CD4-positive, alpha-beta T cell treated with Interleukin-4 for 4 hours (primary cell): ENCODE measurements at regions not wholly inside any gene's neighbourhood (a gene's known extent, or its start where the extent isn't known, plus 50 kb on each side); places are given as distances from the start of the nearest gene placed in this dataset.
"Not testable (repeated sequence)": the region's sequence is repeated elsewhere in the genome, so short reads cannot be mapped to it uniquely, and the experiment has no call there.

ENCODE experiments used
- DNase-seq: peaks from one replicate; pipeline ENCODE4 v3.0.0-alpha.2; 2020

DNA sequence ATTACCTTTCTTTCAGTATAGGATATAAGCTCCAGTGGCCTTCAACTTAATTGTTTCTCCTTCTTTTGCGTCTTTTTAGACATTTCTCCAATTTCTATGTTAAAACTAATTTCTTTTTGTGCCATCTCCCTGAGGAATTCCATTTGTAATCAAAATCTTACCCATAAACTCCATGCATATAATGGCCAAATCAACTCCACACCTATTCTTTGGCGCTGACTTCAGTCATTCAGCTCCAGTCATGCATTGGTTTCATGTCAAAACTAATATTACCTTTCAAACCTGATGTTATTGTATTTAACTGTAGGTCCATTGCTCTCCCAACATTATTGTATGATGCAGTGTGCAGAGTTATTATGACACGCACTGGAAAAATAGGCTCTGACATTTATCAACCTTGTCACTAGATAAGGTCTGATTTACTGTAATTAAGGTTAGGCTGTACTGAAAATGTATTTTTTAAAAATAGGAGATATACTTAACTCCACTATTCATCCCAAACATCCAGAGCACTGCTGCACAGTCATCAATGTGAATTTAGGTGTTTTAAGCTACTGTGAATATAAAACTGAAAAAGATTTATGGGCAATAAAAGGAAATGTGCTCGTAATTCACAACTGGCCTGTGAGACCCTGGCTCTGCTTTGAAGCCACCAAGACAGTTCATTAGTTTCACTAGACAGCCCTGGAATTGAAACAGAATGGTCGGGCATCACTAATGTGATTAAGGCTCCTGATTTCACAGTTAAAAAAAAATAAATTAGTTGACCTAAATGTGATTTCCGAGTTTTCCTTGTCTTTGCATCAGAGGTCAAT is 180.6 kb upstream of the GRIA4 start:
- DNase-seq = no peak

DNA sequence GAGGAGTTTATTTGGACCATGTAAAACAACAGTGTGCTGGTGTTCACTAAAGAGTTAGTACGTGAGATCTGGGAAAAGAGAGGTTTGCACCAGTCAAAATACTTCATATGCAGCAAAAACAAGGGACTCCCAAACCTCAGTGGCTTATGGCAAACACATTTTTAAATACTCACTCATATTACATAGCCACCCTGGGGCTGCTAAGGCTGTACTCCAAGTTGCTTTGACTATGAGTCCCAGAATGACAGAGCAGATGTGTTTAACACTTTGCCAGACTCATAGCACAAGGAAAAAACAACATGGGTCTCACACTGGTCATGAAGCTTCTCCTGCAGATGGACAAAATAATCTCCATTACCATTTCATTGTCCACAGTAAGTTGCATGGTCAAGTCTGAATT is 202.8 kb upstream of the GRIA4 start:
- no peak for DNase-seq

DNA sequence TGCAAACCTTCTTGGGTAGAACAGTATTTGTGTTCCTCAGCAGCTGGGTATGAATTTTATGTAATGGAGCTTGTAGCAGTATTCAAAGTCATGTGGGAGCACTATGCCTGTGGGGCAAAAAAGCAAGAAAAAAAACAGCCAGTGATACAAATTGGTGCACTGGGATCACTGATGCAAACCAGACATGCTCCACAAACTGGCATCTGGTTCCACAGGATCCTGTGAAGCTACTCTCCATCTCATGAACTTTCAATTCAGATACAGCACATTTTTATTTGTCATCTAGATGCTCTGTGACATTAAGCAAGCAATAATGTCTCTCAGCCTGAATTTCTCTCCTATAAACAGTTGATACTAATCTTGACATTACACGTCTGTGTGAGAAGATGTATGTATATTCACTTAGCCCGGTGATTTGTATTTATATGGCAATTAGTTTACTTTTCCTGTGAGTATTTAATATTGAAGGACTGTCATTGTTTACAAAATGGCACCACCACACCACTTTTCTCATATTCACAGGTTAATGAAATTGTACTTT is 208.5 kb upstream of the GRIA4 start:
- DNase-seq = no peak

DNA sequence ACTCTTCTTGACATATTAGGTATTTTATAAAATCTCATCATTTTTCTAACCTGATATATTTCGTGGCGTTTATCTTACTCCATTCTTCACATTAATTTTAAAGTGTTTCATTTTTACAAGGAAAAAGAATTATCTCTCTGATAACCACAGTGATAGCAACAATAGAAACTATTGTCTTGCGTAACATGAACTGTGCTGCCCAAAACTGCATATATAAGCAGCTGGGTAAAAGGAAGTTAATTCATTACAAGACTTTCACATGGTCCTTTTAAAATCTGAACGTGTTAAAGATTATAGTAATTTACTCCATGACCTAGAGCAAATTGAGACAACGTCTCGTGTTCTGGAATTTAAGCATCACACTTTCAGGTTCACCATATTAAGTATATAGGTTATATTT is 210.4 kb upstream of the GRIA4 start:
- DNase-seq = no peak

DNA sequence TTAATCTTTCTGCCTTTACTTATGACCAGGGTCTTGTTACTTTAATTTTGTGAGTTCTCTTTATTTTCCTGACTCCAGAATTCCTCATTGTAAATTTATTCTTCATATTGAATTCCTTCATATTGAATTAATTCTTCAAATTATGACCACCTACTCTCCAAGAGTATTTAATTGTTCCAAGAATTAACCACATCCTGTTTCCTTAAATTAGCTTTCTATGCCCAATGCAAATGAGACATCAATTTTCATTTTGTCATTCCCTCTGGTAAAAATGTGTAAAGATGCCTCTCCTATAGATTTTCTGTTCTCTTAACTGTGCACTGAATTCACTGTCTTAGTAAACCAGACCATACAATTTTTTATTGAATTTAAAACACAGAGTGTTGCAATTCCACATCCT is 211.2 kb upstream of the GRIA4 start:
- DNase-seq = no peak

DNA sequence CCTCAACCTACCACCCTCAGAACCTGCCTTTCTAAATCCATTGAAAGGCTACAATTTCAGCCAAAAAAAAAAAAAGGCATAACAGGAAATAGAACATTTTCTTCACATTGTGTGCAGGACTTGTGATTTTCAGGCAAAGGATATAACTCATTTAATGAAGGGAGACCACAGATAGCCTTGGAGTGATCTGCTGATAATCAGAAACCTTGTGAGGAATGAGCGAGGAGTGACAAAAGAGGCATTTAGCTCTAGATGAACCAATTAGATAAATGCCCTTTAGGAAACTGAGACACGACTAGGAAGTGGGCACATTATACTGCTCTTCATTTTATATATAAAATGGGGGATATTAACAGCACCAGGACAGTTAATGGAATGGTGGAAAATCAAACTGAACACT is 216.5 kb upstream of the GRIA4 start:
- DNase-seq = no peak

DNA sequence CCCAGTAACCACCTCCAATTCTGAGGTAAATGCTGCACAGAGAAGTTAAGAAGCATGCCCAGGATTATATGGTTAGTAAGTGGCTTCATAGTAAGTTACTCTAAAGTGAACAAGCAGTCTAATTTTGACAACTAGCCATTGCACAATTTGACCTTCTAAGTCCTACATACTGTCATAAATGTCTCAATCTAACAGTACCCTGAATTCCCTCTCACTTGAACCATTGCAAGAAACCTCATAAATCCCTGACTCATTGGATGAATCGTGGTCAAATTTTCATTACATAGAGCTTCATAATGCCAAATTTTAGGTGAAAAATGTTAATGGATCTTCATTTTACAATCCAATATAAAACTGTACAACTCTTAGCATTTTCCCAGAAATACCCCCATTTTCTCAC is 217.3 kb upstream of the GRIA4 start:
- no peak for DNase-seq

DNA sequence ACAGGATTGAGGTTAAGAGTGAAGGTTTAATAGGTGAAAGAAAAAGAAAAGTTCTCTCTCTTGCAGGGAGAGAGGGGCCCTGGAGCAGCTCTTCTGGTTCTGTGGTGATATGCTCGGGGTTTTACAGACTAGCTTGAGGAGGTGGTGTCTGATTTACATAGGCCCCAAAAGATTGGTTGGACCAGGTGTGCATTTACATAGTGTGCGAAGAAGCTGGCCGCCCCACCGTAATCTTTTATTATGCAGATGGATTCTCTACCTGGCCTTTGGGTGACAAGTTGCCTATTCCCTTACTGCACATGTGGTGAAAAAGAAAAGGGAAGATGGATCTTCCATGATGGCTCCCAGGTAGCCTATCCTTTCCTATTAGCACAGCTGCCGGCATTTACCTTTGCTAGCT is 219.9 kb upstream of the GRIA4 start:
- no peak for DNase-seq

DNA sequence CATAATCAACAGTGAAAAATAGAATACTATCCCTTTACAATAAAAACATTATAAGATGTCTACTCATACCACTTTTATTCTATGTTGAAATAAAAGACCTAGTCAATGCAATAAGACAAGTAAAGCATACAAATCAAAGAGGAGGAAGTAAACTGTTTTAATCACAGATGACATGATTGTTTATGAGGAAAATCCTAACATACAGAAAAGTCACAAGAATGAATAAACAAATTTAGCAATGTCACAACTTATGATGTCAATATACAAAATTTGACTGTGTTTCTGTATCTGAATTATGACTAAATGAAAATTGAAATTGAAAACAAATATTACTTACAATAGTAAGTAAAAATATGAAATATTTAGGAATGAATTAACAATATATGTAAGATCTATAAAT is 221.9 kb upstream of the GRIA4 start:
- no peak for DNase-seq

DNA sequence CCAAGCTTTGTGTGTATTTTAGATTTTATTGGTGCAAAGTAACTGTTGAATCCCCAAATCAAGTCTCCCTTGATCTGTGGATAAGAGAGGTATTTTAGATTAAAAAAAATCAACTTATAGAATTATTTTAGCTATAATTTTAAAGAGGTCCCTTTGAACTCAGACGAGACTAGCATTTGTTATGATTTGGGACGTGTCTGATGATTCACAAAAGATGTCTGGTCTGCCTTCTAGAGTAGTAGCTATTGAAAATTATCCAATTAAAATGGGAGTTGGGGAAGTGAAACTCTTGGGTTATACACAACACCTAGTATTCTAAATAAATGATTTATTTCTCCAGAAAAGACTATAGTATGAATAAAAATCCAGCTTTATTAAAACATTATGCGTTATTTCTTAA is 227.9 kb upstream of the GRIA4 start:
- no peak for DNase-seq

DNA sequence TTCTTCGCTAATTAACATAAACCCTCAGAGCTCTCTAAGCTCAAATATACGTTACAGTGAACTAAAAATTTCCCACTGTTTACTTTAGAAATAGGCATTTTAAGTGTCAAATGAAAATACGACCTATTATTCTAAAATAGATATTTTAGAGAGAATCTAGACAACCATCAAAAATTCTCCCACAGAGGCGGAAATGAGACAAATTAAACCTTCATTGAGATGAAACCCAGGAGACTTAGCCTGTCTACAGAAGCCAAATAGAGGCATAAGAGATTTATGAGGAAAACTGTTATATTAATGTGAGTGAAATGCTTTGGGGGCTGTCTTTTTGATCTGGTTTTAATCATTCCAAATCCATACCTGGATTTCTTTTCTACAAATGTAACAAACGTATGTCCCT is 232.0 kb upstream of the GRIA4 start:
- DNase-seq = no peak

DNA sequence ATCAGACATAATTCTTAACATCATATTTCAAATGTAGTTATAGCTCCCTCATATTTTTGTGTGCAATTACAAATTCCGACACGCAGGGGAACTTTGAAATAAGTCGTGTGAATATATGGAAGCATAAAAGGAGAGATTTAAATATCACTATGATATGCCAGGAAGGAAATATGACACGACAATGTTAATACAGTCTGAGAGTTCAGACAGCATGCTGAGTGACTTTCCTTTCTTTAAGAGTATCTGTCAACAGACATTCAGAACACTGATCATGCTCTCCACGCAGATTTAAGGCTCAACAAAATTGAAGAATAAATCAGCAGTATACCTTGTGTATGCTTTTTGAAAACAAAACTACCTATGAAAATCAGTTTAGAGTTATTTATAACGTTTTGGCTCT is 232.6 kb upstream of the CARD18 start:
- no peak for DNase-seq

DNA sequence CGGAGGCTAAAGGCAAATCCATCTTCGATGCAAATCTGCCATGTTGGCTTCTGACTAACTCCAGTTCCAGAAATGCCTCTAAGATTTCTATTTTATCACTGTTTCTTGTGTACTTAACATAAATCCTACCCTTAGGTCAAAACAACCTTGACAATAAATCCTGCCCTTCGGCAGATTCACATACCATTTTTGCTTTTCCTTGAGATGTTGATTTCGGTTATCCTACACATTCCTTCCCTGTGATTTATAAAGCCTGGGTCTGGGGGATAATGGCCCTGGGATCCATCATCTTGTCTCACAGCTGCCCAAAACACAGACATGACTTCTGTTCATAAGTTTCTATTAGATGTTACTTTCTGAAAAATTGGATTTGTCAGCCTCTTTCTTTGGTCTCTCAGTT is 231.7 kb upstream of the CARD18 start:
- DNase-seq = no peak

DNA sequence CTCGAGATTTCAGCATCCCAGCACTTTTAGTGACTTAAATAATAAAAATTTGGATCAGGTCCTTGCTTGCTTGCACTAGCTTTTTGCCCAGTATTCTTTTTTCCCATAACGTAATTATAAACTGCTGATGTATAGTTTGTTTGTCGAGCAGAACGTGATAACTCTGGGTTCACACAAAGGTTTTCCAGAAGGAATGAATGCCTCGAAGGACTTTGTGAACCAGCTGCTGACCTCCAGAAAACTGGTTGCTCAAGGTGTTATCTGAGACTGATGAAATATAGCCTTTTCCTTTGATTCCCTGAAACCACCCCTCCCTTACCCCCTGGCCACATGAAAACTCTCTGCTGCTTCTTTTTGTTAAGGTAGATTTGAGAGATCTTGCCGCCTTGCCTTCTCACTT is 229.1 kb upstream of the CARD18 start:
- DNase-seq = no peak

DNA sequence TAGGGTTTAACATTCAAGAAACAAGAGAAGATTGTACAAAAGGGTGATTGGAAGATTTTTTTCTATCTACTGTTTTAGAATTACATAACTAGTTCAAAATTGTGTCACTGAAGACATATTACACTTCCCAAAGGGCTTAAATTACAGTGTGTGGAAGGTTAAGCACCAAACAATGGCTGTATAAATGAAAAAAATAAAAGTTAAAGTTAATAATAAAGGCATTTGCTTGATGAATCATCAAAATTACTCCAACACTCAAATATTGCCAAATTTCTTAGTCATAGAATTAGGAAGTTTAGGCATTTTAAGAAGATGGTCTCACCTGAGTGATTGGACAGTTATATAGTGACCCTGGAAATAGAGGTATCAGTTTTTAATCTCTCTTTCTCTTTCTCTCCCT is 227.6 kb upstream of the CARD18 start:
- no peak for DNase-seq

DNA sequence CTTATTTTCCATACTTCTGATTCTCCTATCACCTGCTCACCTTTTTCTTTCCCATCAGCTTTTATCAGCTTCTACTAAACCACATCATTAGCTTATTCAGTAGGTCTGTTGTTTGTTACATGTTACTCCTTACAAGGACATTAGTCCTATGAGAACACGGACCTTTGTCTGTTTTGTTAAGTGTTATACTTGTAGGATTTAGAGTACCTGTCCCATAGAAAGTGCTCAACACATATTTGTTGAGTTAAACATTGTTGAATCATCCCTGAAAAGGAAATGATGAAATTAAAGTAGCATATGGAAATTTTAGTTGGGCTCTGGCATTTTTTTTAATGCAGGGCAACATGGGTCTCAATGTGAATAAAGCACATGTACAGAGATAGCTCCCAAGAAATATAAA is 222.1 kb upstream of the CARD18 start:
- no peak for DNase-seq

DNA sequence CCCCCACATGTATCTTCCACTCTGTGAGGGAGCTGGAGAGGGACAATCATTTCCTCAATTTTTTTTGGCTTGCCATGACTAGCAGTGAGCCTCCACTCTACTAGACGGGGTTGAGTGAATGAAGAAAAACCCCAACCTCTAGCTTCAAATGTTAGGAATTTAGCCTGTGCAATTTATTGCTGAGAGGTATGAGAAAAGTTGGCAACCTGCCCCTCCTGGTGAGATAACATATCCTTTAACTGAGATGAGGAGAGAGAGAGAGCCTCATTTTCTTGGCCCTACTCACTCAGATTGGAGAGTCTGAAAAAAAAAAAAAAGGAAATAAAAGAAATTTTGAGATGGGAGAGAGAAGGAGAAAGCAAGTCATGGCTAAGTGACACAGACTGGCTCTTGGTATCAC is 218.2 kb upstream of the CARD18 start:
- no peak for DNase-seq

DNA sequence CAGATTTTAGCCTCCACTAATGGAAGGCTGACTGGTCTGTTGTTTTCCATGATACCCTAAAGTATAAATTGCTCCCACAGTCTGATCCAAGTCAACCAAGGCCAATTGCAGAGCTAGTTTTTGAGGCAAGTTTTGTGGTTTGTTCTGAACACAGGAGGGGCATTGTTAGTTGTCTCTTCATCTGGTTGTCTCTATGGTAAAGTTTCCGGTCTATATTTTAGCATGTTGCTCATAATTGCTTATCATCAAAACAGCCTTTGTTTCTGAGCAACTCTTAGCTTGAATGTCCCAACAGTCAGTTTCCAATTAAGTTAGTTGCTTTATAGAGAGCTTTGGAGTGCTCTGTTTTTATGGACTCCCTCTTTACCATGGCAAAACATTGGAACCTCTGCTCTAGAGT is 217.6 kb upstream of the CARD18 start:
- no peak for DNase-seq

DNA sequence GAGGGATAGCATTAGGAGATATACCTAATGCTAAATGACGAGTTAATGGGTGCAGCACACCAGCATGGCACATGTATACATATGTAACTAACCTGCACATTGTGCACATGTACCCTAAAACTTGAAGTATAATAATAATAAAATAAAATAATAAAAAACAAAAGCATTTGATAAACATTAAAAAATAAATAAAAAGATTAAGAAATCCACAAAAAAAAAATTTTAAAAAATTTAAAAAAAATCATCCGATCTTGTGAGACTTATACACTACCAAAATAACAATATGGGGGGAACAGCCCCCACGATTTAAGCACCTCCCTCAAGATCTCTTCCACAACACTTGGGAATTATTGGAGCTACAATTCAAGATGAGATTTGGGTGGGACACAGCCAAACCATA is 210.3 kb upstream of the CARD18 start:
- DNase-seq = not testable (repeated sequence)

DNA sequence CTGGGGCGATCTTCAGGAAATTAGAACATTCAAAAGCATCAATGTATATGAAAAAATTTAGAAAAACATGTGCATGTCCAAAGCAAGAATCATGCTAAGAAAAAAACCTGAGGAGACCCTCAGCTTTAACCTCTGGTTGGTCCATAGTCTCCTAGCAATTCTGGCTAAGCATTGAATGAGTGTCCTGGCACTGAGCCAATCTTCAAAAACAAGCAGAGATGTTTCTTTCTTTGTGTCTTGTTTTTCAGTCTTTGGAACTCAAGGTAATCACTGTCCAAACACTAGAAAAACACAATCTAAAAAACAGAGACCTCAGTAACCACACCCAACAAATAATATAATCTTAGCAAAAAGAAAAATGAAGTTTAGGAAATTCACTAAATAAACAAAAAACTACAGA is 205.4 kb upstream of the CARD18 start:
- DNase-seq = no peak

DNA sequence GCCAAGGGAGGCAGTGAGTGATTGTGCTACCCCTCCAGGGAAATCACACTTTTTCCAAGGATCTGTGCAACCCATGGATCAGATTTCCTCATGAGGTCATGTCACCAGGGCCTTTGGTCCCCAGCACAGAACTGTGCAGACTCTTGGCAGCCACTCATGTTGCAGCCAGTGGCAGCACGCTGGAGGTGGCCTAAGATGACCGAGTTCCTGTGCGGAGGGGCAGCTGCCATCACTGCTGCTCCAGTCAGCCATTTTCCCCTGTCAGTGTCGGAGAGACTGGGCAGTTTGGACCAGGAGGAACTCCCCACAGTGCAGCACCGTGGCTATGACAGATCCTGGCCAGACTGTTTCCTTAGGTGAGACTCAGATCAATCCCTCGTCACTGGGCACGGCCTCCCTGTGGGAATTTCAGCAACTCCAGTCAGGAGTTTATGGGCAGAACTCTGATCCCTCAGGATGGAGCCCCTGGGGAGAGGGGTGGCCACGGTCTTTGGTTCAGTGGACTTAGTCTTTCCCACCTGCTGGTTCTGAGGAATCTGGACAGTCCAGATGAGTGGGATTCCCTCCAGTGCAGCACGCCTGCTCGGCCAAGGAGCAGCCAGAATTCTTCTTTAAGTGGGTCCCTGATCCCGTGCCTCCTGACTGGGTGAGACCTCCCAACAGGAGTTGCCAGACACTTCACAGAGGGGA is 194.6 kb upstream of the CARD18 start:
- DNase-seq = no peak

DNA sequence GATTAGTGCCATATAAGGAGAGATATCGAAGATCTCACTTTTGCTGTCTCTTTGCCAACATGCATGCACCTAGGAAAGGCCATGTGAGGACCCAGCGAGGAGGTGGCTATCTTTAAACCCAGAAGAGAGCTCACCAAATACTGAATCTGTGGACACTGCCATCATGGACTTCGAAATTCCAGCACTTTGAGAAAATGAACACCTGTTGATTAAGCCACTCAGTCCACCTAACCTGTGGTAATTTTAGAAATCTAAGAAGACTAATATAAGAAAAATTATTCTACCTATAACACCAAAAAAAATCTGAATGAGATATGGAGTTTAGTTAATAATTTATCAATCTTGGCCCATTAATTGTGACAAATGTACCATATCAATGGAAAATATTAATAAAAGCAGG is 193.6 kb upstream of the CARD18 start:
- no peak for DNase-seq

DNA sequence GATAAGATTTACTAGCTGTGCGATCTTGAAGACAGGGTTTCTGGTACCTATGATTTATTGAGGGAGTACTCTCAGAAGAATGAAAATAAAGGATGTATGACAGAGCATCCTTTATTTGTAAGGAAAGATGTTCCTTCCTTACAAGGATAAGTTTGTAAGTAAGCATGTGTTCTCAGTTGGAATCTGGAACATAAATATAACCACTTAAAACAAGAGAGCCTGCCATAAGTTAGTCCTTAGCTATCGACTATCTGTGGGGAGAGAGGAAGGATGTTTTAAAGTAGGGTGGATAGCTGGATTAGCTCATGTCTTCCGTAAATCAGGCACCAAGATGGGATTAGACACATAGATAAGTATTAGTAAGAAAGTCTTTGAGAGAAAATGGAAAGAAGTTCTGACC is 192.6 kb upstream of the CARD18 start:
- DNase-seq = no peak

DNA sequence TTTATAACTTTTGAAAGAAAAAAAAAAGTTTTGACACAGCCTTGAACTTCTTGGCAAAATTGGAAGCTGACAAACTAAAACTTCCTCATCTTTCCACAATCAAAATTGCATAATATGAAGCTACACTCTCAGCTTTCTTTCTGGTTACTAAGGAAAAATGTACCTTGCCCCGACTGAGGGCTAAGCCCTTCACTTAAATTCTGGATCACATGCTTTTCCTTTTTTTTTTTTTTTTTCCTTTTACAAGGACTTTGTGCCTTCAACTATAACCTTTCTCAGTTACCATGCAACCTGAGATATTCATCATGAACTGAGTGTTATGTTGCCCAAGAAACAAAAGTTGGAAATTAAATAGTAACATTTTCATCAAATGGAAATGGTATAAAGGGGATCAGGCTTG is 188.5 kb upstream of the CARD18 start:
- DNase-seq = no peak

DNA sequence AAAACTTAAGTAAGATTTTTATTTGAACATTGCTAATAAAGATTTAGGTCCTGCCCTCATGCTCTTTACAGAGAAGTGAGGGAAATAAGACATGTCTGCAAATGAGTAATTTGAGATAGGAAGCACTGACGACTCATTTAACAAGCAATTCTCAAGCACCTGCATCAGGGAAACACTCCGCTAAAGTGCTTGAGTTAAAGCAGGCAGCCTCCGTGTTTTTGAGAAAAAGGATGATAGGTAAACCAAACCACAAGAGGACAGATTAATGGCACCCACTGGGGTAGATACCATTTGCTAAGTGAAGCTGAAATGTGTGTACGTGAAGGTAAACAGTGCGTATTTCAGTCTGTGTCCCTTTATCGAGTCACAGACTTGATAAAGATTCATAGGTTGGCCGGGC is 184.6 kb upstream of the CARD18 start:
- DNase-seq = no peak
